IMR-90 (cell line): ENCODE measurements at regions not wholly inside any gene's neighbourhood (a gene's known extent, or its start where the extent isn't known, plus 50 kb on each side); places are given as distances from the start of the nearest gene placed in this dataset.

ENCODE experiments used
- ATAC-seq: fragments of 200-7000 bp; cut with Tn5 transposase; 2 replicates; pipeline ENCODE4 v1.9.1; 2020; ENCODE audit warnings: low read depth, mild to moderate bottlenecking, moderate library complexity
- BruUV-seq: library from RNA; stranded (reverse); fragments of 400-500 nt; replicated peaks from 2 replicates; lab custom pipeline; 2021; lab: Mats Ljungman, UMichigan
- CTCF ChIA-PET: fragments of 300-600 bp; formaldehyde crosslinking; extraction: SDS; loops from one replicate; lab custom pipeline; 2021; ENCODE audit warnings: antibody characterized with exemption; lab: Yijun Ruan, JAX
- POLR2A ChIA-PET: fragments of 300-600 bp; sonication (Branson Sonifier 250); formaldehyde crosslinking; loops from one replicate; lab custom pipeline; 2022; ENCODE audit warnings: antibody characterized with exemption; ENCODE audit not compliant: unreplicated experiment; lab: Charles Lee
- DNase-seq: peaks from one replicate; pipeline ENCODE4 v3.0.0; 2013
- H2AFZ ChIP-seq: replicated peaks from 2 replicates; pipeline ENCODE3; 2013; ENCODE audit warnings: low read length, mild to moderate bottlenecking; ENCODE audit not compliant: poor library complexity
- H2AK5ac ChIP-seq: 2 replicates; pipeline ENCODE4 v1.6.1; 2013; ENCODE audit warnings: low read depth, low read length, inconsistent platforms
- H2AK9ac ChIP-seq: replicated peaks from 2 replicates; pipeline ENCODE3; 2013; ENCODE audit warnings: mild to moderate bottlenecking, low read depth, low read length, moderate library complexity; ENCODE audit not compliant: poor library complexity
- H2BK120ac ChIP-seq: 2 replicates; pipeline ENCODE4 v1.6.1; 2013; ENCODE audit warnings: low read depth, low read length, inconsistent platforms
- H2BK15ac ChIP-seq: 3 replicates; pipeline ENCODE4 v1.6.1; 2013; ENCODE audit warnings: low read depth, low read length, inconsistent platforms
- H2BK20ac ChIP-seq: 2 replicates; pipeline ENCODE4 v1.6.1; 2013; ENCODE audit warnings: low read depth, mild to moderate bottlenecking, inconsistent platforms, low read length, moderate library complexity
- H2BK5ac ChIP-seq: 2 replicates; pipeline ENCODE4 v1.6.1; 2013; ENCODE audit warnings: mild to moderate bottlenecking, low read depth, low read length, inconsistent platforms; ENCODE audit not compliant: poor library complexity, severe bottlenecking
- H3K14ac ChIP-seq: replicated peaks from 2 replicates; pipeline ENCODE4 v1.6.1; 2013; ENCODE audit warnings: low read depth, low read length, inconsistent platforms
- H3K18ac ChIP-seq: 2 replicates; pipeline ENCODE4 v1.6.1; 2013; ENCODE audit warnings: low read depth, low read length, control low read depth
- H3K23ac ChIP-seq: 2 replicates; pipeline ENCODE4 v1.6.1; 2013; ENCODE audit warnings: low read depth, low read length, inconsistent platforms
- H3K27ac ChIP-seq: 2 replicates; pipeline ENCODE4 v1.5.1; 2013; ENCODE audit warnings: mild to moderate bottlenecking, control low read depth, low read length; ENCODE audit not compliant: insufficient read depth
- H3K27me3 ChIP-seq: 2 replicates; pipeline ENCODE4 v1.6.1; 2013; ENCODE audit warnings: low read length; ENCODE audit not compliant: control insufficient read depth, insufficient read depth
- H3K36me3 ChIP-seq: 2 replicates; pipeline ENCODE4 v1.6.1; 2013; ENCODE audit warnings: low read length, mixed read lengths; ENCODE audit not compliant: control insufficient read depth, insufficient read depth
- H3K4ac ChIP-seq: 2 replicates; pipeline ENCODE4 v1.6.1; 2013; ENCODE audit warnings: low read depth, low read length, inconsistent platforms
- H3K4me1 ChIP-seq: 2 replicates; pipeline ENCODE4 v1.6.1; 2013; ENCODE audit warnings: low read length, mixed read lengths; ENCODE audit not compliant: control insufficient read depth, insufficient read depth
- H3K4me2 ChIP-seq: 2 replicates; pipeline ENCODE4 v1.6.1; 2013; ENCODE audit warnings: low read depth, mild to moderate bottlenecking, control low read depth, low read length, moderate library complexity
- H3K4me3 ChIP-seq: 2 replicates; pipeline ENCODE4 v1.5.1; 2013; ENCODE audit warnings: low read depth, mild to moderate bottlenecking, control low read depth, low read length, moderate library complexity; ENCODE audit not compliant: insufficient read depth
- H3K56ac ChIP-seq: 2 replicates; pipeline ENCODE4 v1.6.1; 2013; ENCODE audit warnings: low read length, inconsistent platforms; ENCODE audit not compliant: insufficient read depth; ENCODE audit errors: extremely low read depth
- H3K79me1 ChIP-seq, 2 experiments: 2 replicates each; pipeline ENCODE4 v1.6.1; 2013; ENCODE audit warnings: low read length in 2 of 2, inconsistent platforms in 1 of 2, low read depth in 1 of 2
- H3K9ac ChIP-seq: 2 replicates; pipeline ENCODE4 v1.6.1; 2013; ENCODE audit warnings: low read depth, low read length, control low read depth
- H3K9me1 ChIP-seq: 2 replicates; pipeline ENCODE4 v1.6.1; 2013; ENCODE audit warnings: low read length, inconsistent platforms; ENCODE audit not compliant: insufficient read depth
- H3K9me3 ChIP-seq: 2 replicates; pipeline ENCODE4 v1.6.1; 2013; ENCODE audit warnings: low read length; ENCODE audit not compliant: control insufficient read depth, insufficient read depth
- H4K20me1 ChIP-seq: 2 replicates; pipeline ENCODE4 v1.6.1; 2013; ENCODE audit warnings: low read length, inconsistent platforms; ENCODE audit not compliant: insufficient read depth
- H4K5ac ChIP-seq: 2 replicates; pipeline ENCODE4 v1.6.1; 2013; ENCODE audit warnings: mild to moderate bottlenecking, low read depth, low read length, control low read depth
- H4K8ac ChIP-seq, 2 experiments: 2 replicates each; pipeline ENCODE4 v1.6.1; 2013; ENCODE audit warnings: low read depth in 2 of 2, low read length in 2 of 2, control low read depth in 1 of 2, inconsistent platforms in 1 of 2
- H4K91ac ChIP-seq: 2 replicates; pipeline ENCODE4 v1.6.1; 2013; ENCODE audit warnings: low read depth, low read length, inconsistent platforms; ENCODE audit not compliant: insufficient read depth
- BHLHE40 ChIP-seq: fragments of 150-350 bp; IDR thresholded peaks from 2 replicates; pipeline ENCODE4 v1.6.1; 2016; ENCODE audit warnings: mild to moderate bottlenecking, low read depth, low read length
- FOS ChIP-seq: fragments of 150-350 bp; IDR thresholded peaks from 2 replicates; pipeline ENCODE4 v1.6.1; 2016; ENCODE audit warnings: low read depth, low read length
- MAFK ChIP-seq: IDR thresholded peaks from 2 replicates; pipeline ENCODE4 v1.6.1; 2012; ENCODE audit warnings: low read depth, low read length, improper control_type of control experiment
- MXI1 ChIP-seq: IDR thresholded peaks from 2 replicates; pipeline ENCODE4 v1.6.1; 2012; ENCODE audit warnings: low read depth, mild to moderate bottlenecking, low read length, moderate library complexity, borderline replicate concordance
- NFE2L2 ChIP-seq: fragments of 150-350 bp; IDR thresholded peaks from 2 replicates; pipeline ENCODE4 v1.6.1; 2016; ENCODE audit warnings: low read depth, mild to moderate bottlenecking, low read length
- POLR2A ChIP-seq: IDR thresholded peaks from 2 replicates; pipeline ENCODE4 v1.6.1; 2012; ENCODE audit warnings: mild to moderate bottlenecking, low read depth, low read length
- RAD21 ChIP-seq: IDR thresholded peaks from 2 replicates; pipeline ENCODE4 v1.6.1; 2012; ENCODE audit warnings: low read length, improper control_type of control experiment
- RCOR1 ChIP-seq: IDR thresholded peaks from 2 replicates; pipeline ENCODE4 v1.6.1; 2012; ENCODE audit warnings: mild to moderate bottlenecking, low read length, improper control_type of control experiment; ENCODE audit not compliant: insufficient replicate concordance
- RFX5 ChIP-seq: IDR thresholded peaks from 2 replicates; pipeline ENCODE4 v1.8.0; 2012; ENCODE audit warnings: low read depth, mild to moderate bottlenecking, low read length, moderate library complexity
- SMC3 ChIP-seq: fragments of 150-350 bp; IDR thresholded peaks from 2 replicates; pipeline ENCODE4 v1.6.1; 2016; ENCODE audit warnings: low read depth, mild to moderate bottlenecking, antibody characterized with exemption, low read length, moderate library complexity
- USF2 ChIP-seq: fragments of 150-350 bp; IDR thresholded peaks from 2 replicates; pipeline ENCODE4 v1.6.1; 2017; ENCODE audit warnings: mild to moderate bottlenecking, antibody characterized with exemption, low read length, low read depth
- dilution Hi-C: fragments of 300-500 bp; cut with HindIII; formaldehyde crosslinking; loops from one replicate; pipeline ENCODE4 v1.14.3; 2018; ENCODE audit warnings: low sequenced_read_pairs; ENCODE audit not compliant: unreplicated experiment
- in situ Hi-C: fragments of 300-500 bp; cut with MboI; formaldehyde crosslinking; loops from 3 replicates; pipeline ENCODE4 v1.14.3; 2019; ENCODE audit warnings: low sequenced_read_pairs, inconsistent platforms, mixed read lengths
- intact Hi-C: fragments of 100-400 bp; cut with micrococcal nuclease; formaldehyde crosslinking; loops from 2 replicates; pipeline ENCODE4 v1.10.0; 2022
- TF ChIP-seq, protein P1 (sequence below): fragments of 150-350 bp; IDR thresholded peaks from 2 replicates; pipeline ENCODE4 v1.6.1; 2016; ENCODE audit warnings: low read depth, mild to moderate bottlenecking, low read length, moderate library complexity, borderline replicate concordance

- Histone ChIP-seq H3K56ac (no peak overlapping the region), H4K91ac (no peak overlapping the region), H2BK120ac (no peak overlapping the region), H3K36me3 (no peaks in the 10 kb centered on the region), H3K9me3 (peaks cover 5% of the 10 kb centered on the region; the same call in 1 of the 2 replicates), H4K20me1 (no peaks in the 10 kb centered on the region), H3K9me1 (no peaks in the 10 kb centered on the region), H2BK5ac (no peak overlapping the region), H4K8ac (no peak overlapping the region), H3K4me2 (no peak overlapping the region), H3K18ac (no peak overlapping the region), H2BK15ac (no peak overlapping the region), H3K23ac (no peak overlapping the region), H3K27me3 (no peaks in the 10 kb centered on the region), H3K4ac (no peak overlapping the region), H3K4me3 (no peak overlapping the region), H4K5ac (no peak overlapping the region), H2AK9ac (no peak overlapping the region), H3K9ac (no peak overlapping the region), H2AFZ (no peak overlapping the region), H3K4me1 (no peaks in the 10 kb centered on the region), H3K79me1 (no peaks in the 10 kb centered on the region), H3K14ac (no peak overlapping the region), H2AK5ac (no peak overlapping the region), H2BK20ac (no peak overlapping the region), H3K27ac (no peak overlapping the region)
- in situ Hi-C loops (no loop called here), dilution Hi-C loops (no loop called here), intact Hi-C loops (no loop called here)
- ATAC-seq (no peak), DNase-seq (no peak)
- ChIA-PET POLR2A (no interaction called here), CTCF (no interaction called here)
- no peak for TF ChIP-seq SMC3
- TF ChIP-seq USF2: no peak
- TF ChIP-seq RAD21: no peak
- TF ChIP-seq MAFK: no peak
- TF ChIP-seq, protein P1, sequence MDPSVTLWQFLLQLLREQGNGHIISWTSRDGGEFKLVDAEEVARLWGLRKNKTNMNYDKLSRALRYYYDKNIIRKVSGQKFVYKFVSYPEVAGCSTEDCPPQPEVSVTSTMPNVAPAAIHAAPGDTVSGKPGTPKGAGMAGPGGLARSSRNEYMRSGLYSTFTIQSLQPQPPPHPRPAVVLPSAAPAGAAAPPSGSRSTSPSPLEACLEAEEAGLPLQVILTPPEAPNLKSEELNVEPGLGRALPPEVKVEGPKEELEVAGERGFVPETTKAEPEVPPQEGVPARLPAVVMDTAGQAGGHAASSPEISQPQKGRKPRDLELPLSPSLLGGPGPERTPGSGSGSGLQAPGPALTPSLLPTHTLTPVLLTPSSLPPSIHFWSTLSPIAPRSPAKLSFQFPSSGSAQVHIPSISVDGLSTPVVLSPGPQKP: no peak
- TF ChIP-seq FOS: no peak
- no peak for TF ChIP-seq BHLHE40
- no peak for TF ChIP-seq NFE2L2
- TF ChIP-seq MXI1: no peak
- TF ChIP-seq RCOR1: no peak
- no peak for TF ChIP-seq RFX5
- TF ChIP-seq POLR2A: no peak
- BruUV-seq: no TSS peak
Observed at GRCh38 chr2:153739394-153739793, 132.3 kb upstream of the GALNT13 start.
